ENCODE measurements at regions not wholly inside any gene's neighbourhood (a gene's known extent, or its start where the extent isn't known, plus 50 kb on each side); places are given as distances from the start of the nearest gene placed in this dataset.

GRCh38 chr13:90585392-90585791, 762.1 kb upstream of the MIR17HG start:
- Histone ChIP-seq H3K27ac (no peak overlapping the region), H3K9me3 (peaks cover 0 to 15% (median 4%) of the 10 kb centered on the region in 11 donors), H3K4me3 (no peak overlapping the region), H3K4me1 (no peaks in the 10 kb centered on the region), H3K36me3 (no peaks in the 10 kb centered on the region), H3K27me3 (no peaks in the 10 kb centered on the region)
- no peak for DNase-seq
- 77 to 81% methylated on average over 1 of the region's 1 CpG for WGBS, 2 donors
- intact Hi-C loops (cut with DNase I), result no loop called here
- no peak for TF ChIP-seq CTCF (IDR thresholded peaks at IDR 0.05)
- no peak for ATAC-seq

GRCh38 chr13:90591260-90591926, 756.1 kb upstream of the MIR17HG start:
- H3K4me1 ChIP-seq, result no peaks in the 10 kb centered on the region
- ATAC-seq, result no peak
- peaks cover 0 to 20% (median 0%) of the 10 kb centered on the region in 11 donors for H3K9me3 ChIP-seq
- no peak overlapping the region for H3K27ac ChIP-seq
- WGBS, 2 donors, result 58 to 71% methylated on average over 1 of the region's 1 CpG
- intact Hi-C loops (cut with DNase I), result no loop called here
- H3K36me3 ChIP-seq, result no peaks in the 10 kb centered on the region
- no peaks in the 10 kb centered on the region for H3K27me3 ChIP-seq
- no peak for DNase-seq
- H3K4me3 ChIP-seq, result no peak overlapping the region
- no peak for TF ChIP-seq CTCF (IDR thresholded peaks at IDR 0.05)

GRCh38 chr13:90591927-90592268, 755.6 kb upstream of the MIR17HG start:
- no peak overlapping the region for H3K27ac ChIP-seq
- H3K9me3 ChIP-seq, result peaks cover 0 to 20% (median 0%) of the 10 kb centered on the region in 11 donors
- 48 to 51% methylated on average over 2 of the region's 2 CpGs for WGBS, 2 donors
- intact Hi-C loops (cut with DNase I), result no loop called here
- TF ChIP-seq CTCF (IDR thresholded peaks at IDR 0.05), result no peak
- no peak overlapping the region for H3K4me3 ChIP-seq
- no peaks in the 10 kb centered on the region for H3K36me3 ChIP-seq
- H3K4me1 ChIP-seq, result no peaks in the 10 kb centered on the region
- no peaks in the 10 kb centered on the region for H3K27me3 ChIP-seq
- ATAC-seq, result no peak
- no peak for DNase-seq

GRCh38 chr13:90592943-90593342, 754.5 kb upstream of the MIR17HG start:
- DNase-seq (no peak), ATAC-seq (no peak)
- no peaks in the 10 kb centered on the region for H3K4me1 ChIP-seq
- no peaks in the 10 kb centered on the region for H3K27me3 ChIP-seq
- intact Hi-C loops (cut with DNase I), result no loop called here
- no peaks in the 10 kb centered on the region for H3K36me3 ChIP-seq
- H3K27ac ChIP-seq, result no peak overlapping the region
- H3K9me3 ChIP-seq, result peaks cover 0 to 20% (median 0%) of the 10 kb centered on the region in 11 donors
- H3K4me3 ChIP-seq, result no peak overlapping the region
- TF ChIP-seq CTCF (IDR thresholded peaks at IDR 0.05), result no peak
- WGBS, 2 donors, result 82 to 83% methylated on average over 1 of the region's 1 CpG

Data from heart right ventricle (tissue), 16 donors.